Transverse colon (tissue), 4 donors: ENCODE measurements at regions not wholly inside any gene's neighbourhood (a gene's known extent, or its start where the extent isn't known, plus 50 kb on each side); places are given as distances from the start of the nearest gene placed in this dataset.

ENCODE experiments used
- CTCF ChIP-seq, 5 experiments: fragments of 200-600 bp in 3 of 5; fragments of 450-650 bp in 2 of 5; sonication (generic) in 3 of 5; IDR thresholded peaks; 1 replicate in 2 of 5; 2 replicates in 3 of 5; pipeline ENCODE4 v1.5.1; 2016 to 2017; ENCODE audit warnings: antibody characterized with exemption in 5 of 5, inconsistent platforms in 3 of 5, mild to moderate bottlenecking in 2 of 5, moderate library complexity in 1 of 5
- EP300 ChIP-seq: sonication (generic); formaldehyde crosslinking; IDR thresholded peaks from one replicate; pipeline ENCODE4 v1.6.1; 2017; ENCODE audit warnings: antibody characterized with exemption, low read depth
- POLR2A ChIP-seq: fragments of 450-650 bp; IDR thresholded peaks from one replicate; pipeline ENCODE4 v1.6.1; 2016; ENCODE audit warnings: antibody characterized with exemption, mild to moderate bottlenecking, moderate library complexity
- POLR2AphosphoS5 ChIP-seq, 3 donors: sonication (generic); formaldehyde crosslinking; IDR thresholded peaks; one replicate each; pipeline ENCODE4 v1.6.1; 2016; ENCODE audit warnings: antibody characterized with exemption in 3 of 3

- TF ChIP-seq CTCF (IDR thresholded peaks at IDR 0.05) (no peak), POLR2AphosphoS5 (IDR thresholded peaks at IDR 0.05) (no peak), EP300 (no peak), POLR2A (no peak)
Measured at GRCh38 chr12:38490941-38491340, 174.4 kb downstream of the ALG10B start.
